HUES48 (cell line): ENCODE measurements at regions not wholly inside any gene's neighbourhood (a gene's known extent, or its start where the extent isn't known, plus 50 kb on each side); places are given as distances from the start of the nearest gene placed in this dataset.
"Not testable (repeated sequence)": the region's sequence is repeated elsewhere in the genome, so short reads cannot be mapped to it uniquely, and the experiment has no call there.

ENCODE experiments used
- H3K27ac ChIP-seq: one replicate; pipeline ENCODE4 v1.7.0; 2013; ENCODE audit warnings: low read depth, low read length, inconsistent platforms
- H3K27me3 ChIP-seq: 2 replicates; pipeline ENCODE4 v1.6.1; 2013; ENCODE audit warnings: mild to moderate bottlenecking, low read length; ENCODE audit not compliant: control insufficient read depth, insufficient read depth
- H3K36me3 ChIP-seq: 2 replicates; pipeline ENCODE4 v1.6.1; 2013; ENCODE audit warnings: low read length; ENCODE audit not compliant: control insufficient read depth, insufficient read depth
- H3K4me1 ChIP-seq: 2 replicates; pipeline ENCODE4 v1.6.1; 2013; ENCODE audit warnings: mild to moderate bottlenecking, low read length; ENCODE audit not compliant: control insufficient read depth, insufficient read depth
- H3K4me3 ChIP-seq: 2 replicates; pipeline ENCODE4 v1.5.1; 2013; ENCODE audit warnings: mild to moderate bottlenecking, low read depth, low read length
- H3K9ac ChIP-seq: 2 replicates; pipeline ENCODE4 v1.6.1; 2013; ENCODE audit warnings: mild to moderate bottlenecking, low read depth, low read length, moderate library complexity
- H3K9me3 ChIP-seq: 2 replicates; pipeline ENCODE4 v1.6.1; 2013; ENCODE audit warnings: low read length; ENCODE audit not compliant: control insufficient read depth, insufficient read depth

- peaks cover 28% of the 10 kb centered on the region for H3K4me1 ChIP-seq
- peaks cover 14% of the 10 kb centered on the region for H3K9me3 ChIP-seq
- H3K4me3 ChIP-seq, H3K27me3 ChIP-seq, H3K36me3 ChIP-seq, H3K27ac ChIP-seq, H3K9ac ChIP-seq: not testable (repeated sequence)
Observed at GRCh38 chr4:19197838-19198237, 1053.9 kb upstream of the SLIT2 start.

- Histone ChIP-seq H3K9ac (0 out of 2 replicates have a peak overlapping the region, but pooled peaks have one; percentile 13), H3K9me3 (peaks cover 14% of the 10 kb centered on the region), H3K4me3 (no peak overlapping the region), H3K27me3 (no peaks in the 10 kb centered on the region), H3K27ac (peak overlapping the region; percentile 82), H3K36me3 (no peaks in the 10 kb centered on the region), H3K4me1 (peaks cover 28% of the 10 kb centered on the region)
Observed at GRCh38 chr4:19195696-19196095, 1056.0 kb upstream of the SLIT2 start.

GRCh38 chr4:19194672-19195071 lies 1057.0 kb upstream of the SLIT2 start:
- H3K27ac ChIP-seq, result no peak overlapping the region

GRCh38 chr4:19193274-19193981 lies 1058.3 kb upstream of the SLIT2 start:
- H3K9ac ChIP-seq, result no peak overlapping the region
- no peaks in the 10 kb centered on the region for H3K27me3 ChIP-seq
- H3K4me1 ChIP-seq, result peaks cover 28% of the 10 kb centered on the region
- peaks cover 13% of the 10 kb centered on the region for H3K9me3 ChIP-seq
- no peaks in the 10 kb centered on the region for H3K36me3 ChIP-seq
- H3K27ac ChIP-seq, result no peak overlapping the region
- no peak overlapping the region for H3K4me3 ChIP-seq

More at GRCh38 chr4:19194672-19195071, 1057.0 kb upstream of the SLIT2 start:
- peaks cover 14% of the 10 kb centered on the region for H3K9me3 ChIP-seq
- no peaks in the 10 kb centered on the region for H3K27me3 ChIP-seq
- H3K9ac ChIP-seq, result no peak overlapping the region
- no peak overlapping the region for H3K4me3 ChIP-seq
- peaks cover 28% of the 10 kb centered on the region for H3K4me1 ChIP-seq
- no peaks in the 10 kb centered on the region for H3K36me3 ChIP-seq

GRCh38 chr4:19191979-19192650 lies 1059.6 kb upstream of the SLIT2 start:
- Histone ChIP-seq H3K4me3 (no peak overlapping the region), H3K4me1 (peaks cover 25% of the 10 kb centered on the region), H3K9me3 (peaks cover 6% of the 10 kb centered on the region), H3K36me3 (no peaks in the 10 kb centered on the region), H3K27ac (no peak overlapping the region), H3K27me3 (no peaks in the 10 kb centered on the region), H3K9ac (no peak overlapping the region)

- H3K4me3 ChIP-seq, result no peak overlapping the region
- no peak overlapping the region for H3K27ac ChIP-seq
- H3K27me3 ChIP-seq, result no peaks in the 10 kb centered on the region
- no peaks in the 10 kb centered on the region for H3K9me3 ChIP-seq
- H3K9ac ChIP-seq, result no peak overlapping the region
- H3K36me3 ChIP-seq, result no peaks in the 10 kb centered on the region
- no peaks in the 10 kb centered on the region for H3K4me1 ChIP-seq
Observed at GRCh38 chr4:19187691-19188090, 1064.0 kb upstream of the SLIT2 start.

GRCh38 chr4:19187096-19187495 lies 1064.6 kb upstream of the SLIT2 start:
- no peaks in the 10 kb centered on the region for H3K36me3 ChIP-seq
- H3K27ac ChIP-seq, result no peak overlapping the region
- no peaks in the 10 kb centered on the region for H3K9me3 ChIP-seq
- H3K27me3 ChIP-seq, result no peaks in the 10 kb centered on the region
- no peaks in the 10 kb centered on the region for H3K4me1 ChIP-seq
- H3K9ac ChIP-seq, result no peak overlapping the region
- no peak overlapping the region for H3K4me3 ChIP-seq

- H3K36me3 ChIP-seq, H3K4me1 ChIP-seq, H3K27ac ChIP-seq, H3K27me3 ChIP-seq, H3K9ac ChIP-seq, H3K4me3 ChIP-seq, H3K9me3 ChIP-seq: not testable (repeated sequence)
Observed at GRCh38 chr4:19181631-19182030, 1070.1 kb upstream of the SLIT2 start.

GRCh38 chr4:19178835-19179234 lies 1072.9 kb upstream of the SLIT2 start:
- Histone ChIP-seq H3K4me3 (no peak overlapping the region), H3K36me3 (no peaks in the 10 kb centered on the region), H3K27ac (no peak overlapping the region), H3K4me1 (no peaks in the 10 kb centered on the region), H3K27me3 (no peaks in the 10 kb centered on the region), H3K9ac (no peak overlapping the region), H3K9me3 (no peaks in the 10 kb centered on the region)

- Histone ChIP-seq H3K9ac (no peak overlapping the region), H3K9me3 (no peaks in the 10 kb centered on the region), H3K36me3 (no peaks in the 10 kb centered on the region), H3K27ac (no peak overlapping the region), H3K4me1 (no peaks in the 10 kb centered on the region), H3K27me3 (no peaks in the 10 kb centered on the region), H3K4me3 (no peak overlapping the region)
Observed at GRCh38 chr4:19177616-19178015, 1074.1 kb upstream of the SLIT2 start.

- Histone ChIP-seq H3K9me3 (no peaks in the 10 kb centered on the region), H3K4me3 (no peak overlapping the region), H3K27ac (no peak overlapping the region), H3K27me3 (no peaks in the 10 kb centered on the region), H3K4me1 (no peaks in the 10 kb centered on the region), H3K9ac (no peak overlapping the region), H3K36me3 (no peaks in the 10 kb centered on the region)
Observed at GRCh38 chr4:19171832-19172231, 1079.9 kb upstream of the SLIT2 start.
